ENCODE measurements at regions not wholly inside any gene's neighbourhood (a gene's known extent, or its start where the extent isn't known, plus 50 kb on each side); places are given as distances from the start of the nearest gene placed in this dataset.

- intact Hi-C loops (cut with DNase I) = no loop called here
- WGBS, 2 donors = 88 to 95% methylated on average over 4 of the region's 4 CpGs
- peaks cover 0 to 7% (median 0%) of the 10 kb centered on the region in 4 donors for H3K27me3 ChIP-seq
- H3K27ac ChIP-seq = peak overlapping the region; percentile 36 to 73 (median 65)
- peaks cover 0 to 17% (median 4%) of the 10 kb centered on the region in 3 donors for H3K4me1 ChIP-seq
- DNase-seq = no peak
- no peak overlapping the region for H3K4me3 ChIP-seq
- no peak for TF ChIP-seq CTCF (IDR thresholded peaks at IDR 0.05)
- TF ChIP-seq POLR2A (IDR thresholded peaks at IDR 0.05) = no peak
- no peaks in the 10 kb centered on the region for H3K36me3 ChIP-seq
- H3K9me3 ChIP-seq = no peaks in the 10 kb centered on the region
Measured at GRCh38 chr1:94714552-94714951, 105.6 kb upstream of the SLC44A3 start.

- Histone ChIP-seq H3K36me3 (no peaks in the 10 kb centered on the region), H3K27me3 (peaks cover 0 to 5% (median 0%) of the 10 kb centered on the region in 4 donors), H3K4me3 (no peak overlapping the region), H3K9me3 (no peaks in the 10 kb centered on the region), H3K4me1 (peaks cover 0 to 17% (median 4%) of the 10 kb centered on the region in 3 donors), H3K27ac (peak overlapping the region; percentile 36 to 73 (median 65))
- intact Hi-C loops (cut with DNase I) = no loop called here
- 94 to 100% methylated on average over 5 of the region's 5 CpGs for WGBS, 2 donors
- TF ChIP-seq CTCF (IDR thresholded peaks at IDR 0.05) (no peak), POLR2A (IDR thresholded peaks at IDR 0.05) (no peak)
- no peak for DNase-seq
Measured at GRCh38 chr1:94714152-94714551, 106.0 kb upstream of the SLC44A3 start.

GRCh38 chr1:94713472-94714141 is 106.5 kb upstream of the SLC44A3 start:
- Histone ChIP-seq H3K4me1 (peaks cover 0 to 17% (median 4%) of the 10 kb centered on the region in 3 donors), H3K36me3 (no peaks in the 10 kb centered on the region), H3K4me3 (no peak overlapping the region), H3K27me3 (no peaks in the 10 kb centered on the region), H3K27ac (peak overlapping the region; percentile 36 to 73 (median 65)), H3K9me3 (no peaks in the 10 kb centered on the region)
- 23 to 31% methylated on average over 5 to 7 of the region's 7 CpGs for WGBS, 2 donors
- peak; percentile 26 for DNase-seq
- TF ChIP-seq CTCF (IDR thresholded peaks at IDR 0.05) (no peak), POLR2A (IDR thresholded peaks at IDR 0.05) (no peak)
- intact Hi-C loops (cut with DNase I) = no loop called here

GRCh38 chr1:94709891-94710581 is 110.1 kb upstream of the SLC44A3 start:
- TF ChIP-seq CTCF (IDR thresholded peaks at IDR 0.05) (no peak), POLR2A (IDR thresholded peaks at IDR 0.05) (no peak)
- Histone ChIP-seq H3K27me3 (no peaks in the 10 kb centered on the region), H3K4me1 (peaks cover 0 to 17% (median 4%) of the 10 kb centered on the region in 3 donors), H3K27ac (no peak overlapping the region), H3K4me3 (no peak overlapping the region), H3K9me3 (no peaks in the 10 kb centered on the region), H3K36me3 (no peaks in the 10 kb centered on the region)
- 62 to 74% methylated on average over 6 to 8 of the region's 8 CpGs for WGBS, 2 donors
- no peak for DNase-seq
- intact Hi-C loops (cut with DNase I) = no loop called here

GRCh38 chr1:94708811-94709210 is 111.3 kb upstream of the SLC44A3 start:
- H3K4me1 ChIP-seq = peaks cover 0 to 11% (median 0%) of the 10 kb centered on the region in 3 donors
- no peak for DNase-seq
- intact Hi-C loops (cut with DNase I) = no loop called here
- H3K27me3 ChIP-seq = no peaks in the 10 kb centered on the region
- no peak overlapping the region for H3K27ac ChIP-seq
- no peak overlapping the region for H3K4me3 ChIP-seq
- TF ChIP-seq CTCF (IDR thresholded peaks at IDR 0.05) = no peak
- no peak for TF ChIP-seq POLR2A (IDR thresholded peaks at IDR 0.05)
- 88 to 91% methylated on average over 7 to 8 of the region's 8 CpGs for WGBS, 2 donors
- H3K36me3 ChIP-seq = no peaks in the 10 kb centered on the region
- no peaks in the 10 kb centered on the region for H3K9me3 ChIP-seq
